ENCODE measurements at regions not wholly inside any gene's neighbourhood (a gene's known extent, or its start where the extent isn't known, plus 50 kb on each side); places are given as distances from the start of the nearest gene placed in this dataset.

DNA sequence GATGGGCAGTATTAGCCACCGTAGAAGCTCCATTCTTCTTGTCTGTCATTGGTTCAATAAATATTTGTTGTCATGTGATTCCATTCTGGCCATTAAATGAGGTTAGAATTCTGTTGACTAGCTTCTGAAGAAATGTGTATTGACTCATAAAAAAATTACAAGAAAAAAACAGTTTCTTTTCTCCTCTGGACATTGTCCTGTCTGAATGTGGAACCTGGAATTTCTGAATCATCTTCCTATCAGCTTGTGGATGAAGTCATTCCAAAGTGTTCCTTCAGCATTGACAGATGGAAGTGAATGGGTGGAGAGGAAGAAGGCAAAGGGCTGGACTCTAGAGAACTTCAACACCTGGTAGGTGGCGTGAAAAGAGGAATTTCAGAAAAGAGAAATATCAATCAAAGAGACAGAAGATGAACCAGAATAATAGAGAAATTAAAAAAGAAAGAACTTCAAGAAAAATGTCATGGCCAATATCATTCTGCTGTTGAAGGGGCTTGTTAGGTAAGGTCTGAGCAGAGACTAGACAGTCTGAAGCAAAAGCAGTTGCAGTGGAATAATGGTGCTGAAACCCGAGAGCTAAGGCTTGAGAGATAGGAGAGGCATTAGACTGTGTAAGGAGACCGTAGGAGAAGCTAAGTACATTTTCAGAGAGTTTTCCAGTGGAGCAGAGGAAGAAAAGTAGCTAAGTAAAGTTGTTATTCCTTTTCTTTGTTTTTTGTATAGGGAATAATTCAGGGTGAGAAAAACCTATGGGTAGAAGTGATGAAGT lies 806.6 kb downstream of the SQOR start:
- TF ChIP-seq, protein P1, sequence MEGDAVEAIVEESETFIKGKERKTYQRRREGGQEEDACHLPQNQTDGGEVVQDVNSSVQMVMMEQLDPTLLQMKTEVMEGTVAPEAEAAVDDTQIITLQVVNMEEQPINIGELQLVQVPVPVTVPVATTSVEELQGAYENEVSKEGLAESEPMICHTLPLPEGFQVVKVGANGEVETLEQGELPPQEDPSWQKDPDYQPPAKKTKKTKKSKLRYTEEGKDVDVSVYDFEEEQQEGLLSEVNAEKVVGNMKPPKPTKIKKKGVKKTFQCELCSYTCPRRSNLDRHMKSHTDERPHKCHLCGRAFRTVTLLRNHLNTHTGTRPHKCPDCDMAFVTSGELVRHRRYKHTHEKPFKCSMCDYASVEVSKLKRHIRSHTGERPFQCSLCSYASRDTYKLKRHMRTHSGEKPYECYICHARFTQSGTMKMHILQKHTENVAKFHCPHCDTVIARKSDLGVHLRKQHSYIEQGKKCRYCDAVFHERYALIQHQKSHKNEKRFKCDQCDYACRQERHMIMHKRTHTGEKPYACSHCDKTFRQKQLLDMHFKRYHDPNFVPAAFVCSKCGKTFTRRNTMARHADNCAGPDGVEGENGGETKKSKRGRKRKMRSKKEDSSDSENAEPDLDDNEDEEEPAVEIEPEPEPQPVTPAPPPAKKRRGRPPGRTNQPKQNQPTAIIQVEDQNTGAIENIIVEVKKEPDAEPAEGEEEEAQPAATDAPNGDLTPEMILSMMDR (IDR thresholded peaks at IDR 0.05 in 2 of 3, conservative IDR thresholded peaks at IDR 0.05 in 1 of 3; ENCODE audit: control insufficient read depth in 2 of 3, extremely low read depth in 1 of 3, insufficient read depth in 1 of 3, low read depth in 3 of 3, low read length in 3 of 3), result no peak
- TF ChIP-seq, protein P2, sequence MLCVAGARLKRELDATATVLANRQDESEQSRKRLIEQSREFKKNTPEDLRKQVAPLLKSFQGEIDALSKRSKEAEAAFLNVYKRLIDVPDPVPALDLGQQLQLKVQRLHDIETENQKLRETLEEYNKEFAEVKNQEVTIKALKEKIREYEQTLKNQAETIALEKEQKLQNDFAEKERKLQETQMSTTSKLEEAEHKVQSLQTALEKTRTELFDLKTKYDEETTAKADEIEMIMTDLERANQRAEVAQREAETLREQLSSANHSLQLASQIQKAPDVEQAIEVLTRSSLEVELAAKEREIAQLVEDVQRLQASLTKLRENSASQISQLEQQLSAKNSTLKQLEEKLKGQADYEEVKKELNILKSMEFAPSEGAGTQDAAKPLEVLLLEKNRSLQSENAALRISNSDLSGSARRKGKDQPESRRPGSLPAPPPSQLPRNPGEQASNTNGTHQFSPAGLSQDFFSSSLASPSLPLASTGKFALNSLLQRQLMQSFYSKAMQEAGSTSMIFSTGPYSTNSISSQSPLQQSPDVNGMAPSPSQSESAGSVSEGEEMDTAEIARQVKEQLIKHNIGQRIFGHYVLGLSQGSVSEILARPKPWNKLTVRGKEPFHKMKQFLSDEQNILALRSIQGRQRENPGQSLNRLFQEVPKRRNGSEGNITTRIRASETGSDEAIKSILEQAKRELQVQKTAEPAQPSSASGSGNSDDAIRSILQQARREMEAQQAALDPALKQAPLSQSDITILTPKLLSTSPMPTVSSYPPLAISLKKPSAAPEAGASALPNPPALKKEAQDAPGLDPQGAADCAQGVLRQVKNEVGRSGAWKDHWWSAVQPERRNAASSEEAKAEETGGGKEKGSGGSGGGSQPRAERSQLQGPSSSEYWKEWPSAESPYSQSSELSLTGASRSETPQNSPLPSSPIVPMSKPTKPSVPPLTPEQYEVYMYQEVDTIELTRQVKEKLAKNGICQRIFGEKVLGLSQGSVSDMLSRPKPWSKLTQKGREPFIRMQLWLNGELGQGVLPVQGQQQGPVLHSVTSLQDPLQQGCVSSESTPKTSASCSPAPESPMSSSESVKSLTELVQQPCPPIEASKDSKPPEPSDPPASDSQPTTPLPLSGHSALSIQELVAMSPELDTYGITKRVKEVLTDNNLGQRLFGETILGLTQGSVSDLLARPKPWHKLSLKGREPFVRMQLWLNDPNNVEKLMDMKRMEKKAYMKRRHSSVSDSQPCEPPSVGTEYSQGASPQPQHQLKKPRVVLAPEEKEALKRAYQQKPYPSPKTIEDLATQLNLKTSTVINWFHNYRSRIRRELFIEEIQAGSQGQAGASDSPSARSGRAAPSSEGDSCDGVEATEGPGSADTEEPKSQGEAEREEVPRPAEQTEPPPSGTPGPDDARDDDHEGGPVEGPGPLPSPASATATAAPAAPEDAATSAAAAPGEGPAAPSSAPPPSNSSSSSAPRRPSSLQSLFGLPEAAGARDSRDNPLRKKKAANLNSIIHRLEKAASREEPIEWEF (IDR thresholded peaks at IDR 0.05; ENCODE audit: insufficient replicate concordance, low read depth, low read length), result no peak
- no peak for TF ChIP-seq RCOR1 (conservative IDR thresholded peaks at IDR 0.05; ENCODE audit: low read depth, low read length)
- no peak for TF ChIP-seq SIX5 (IDR thresholded peaks at IDR 0.05; ENCODE audit: low read depth, low read length, severe bottlenecking)
- TF ChIP-seq, protein P3, sequence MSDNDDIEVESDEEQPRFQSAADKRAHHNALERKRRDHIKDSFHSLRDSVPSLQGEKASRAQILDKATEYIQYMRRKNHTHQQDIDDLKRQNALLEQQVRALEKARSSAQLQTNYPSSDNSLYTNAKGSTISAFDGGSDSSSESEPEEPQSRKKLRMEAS (IDR thresholded peaks at IDR 0.05; ENCODE audit: low read depth, low read length), result no peak
- TF ChIP-seq CEBPB (IDR thresholded peaks at IDR 0.05; ENCODE audit: borderline replicate concordance in 1 of 2, low read depth in 2 of 2, low read length in 2 of 2), result no peak
- no peak for TF ChIP-seq EP300 (IDR thresholded peaks at IDR 0.05; ENCODE audit: borderline replicate concordance in 1 of 2, control insufficient read depth in 1 of 2, low read depth in 2 of 2, low read length in 2 of 2)
- no peak for TF ChIP-seq POLR2A (IDR thresholded peaks at IDR 0.05; ENCODE audit: low read depth, low read length)
- TF ChIP-seq TAF1 (IDR thresholded peaks at IDR 0.05; ENCODE audit: borderline replicate concordance, low read depth, low read length), result no peak
- no peak for TF ChIP-seq MEF2B (IDR thresholded peaks at IDR 0.05; ENCODE audit: partially characterized antibody, poor library complexity, severe bottlenecking)
- TF ChIP-seq ZNF24 (IDR thresholded peaks at IDR 0.05), result no peak
- TF ChIP-seq SP1 (IDR thresholded peaks at IDR 0.05; ENCODE audit: low read depth, low read length), result no peak
- no peak for TF ChIP-seq CREM (IDR thresholded peaks at IDR 0.05; ENCODE audit: low read depth)

Measured in GM12878 (cell line).